NCI-H774 (cell line): ENCODE measurements at regions not wholly inside any gene's neighbourhood (a gene's known extent, or its start where the extent isn't known, plus 50 kb on each side); places are given as distances from the start of the nearest gene placed in this dataset.
"Not testable (repeated sequence)": the region's sequence is repeated elsewhere in the genome, so short reads cannot be mapped to it uniquely, and the experiment has no call there.

Experiments
- DNase-seq: peaks from one replicate; lab custom pipeline; 2025; lab: John Stamatoyannopoulos, UW

GRCh38 chr7:52779004-52779403 is 256.4 kb upstream of the POM121L12 start:
- no peak for DNase-seq

DNA sequence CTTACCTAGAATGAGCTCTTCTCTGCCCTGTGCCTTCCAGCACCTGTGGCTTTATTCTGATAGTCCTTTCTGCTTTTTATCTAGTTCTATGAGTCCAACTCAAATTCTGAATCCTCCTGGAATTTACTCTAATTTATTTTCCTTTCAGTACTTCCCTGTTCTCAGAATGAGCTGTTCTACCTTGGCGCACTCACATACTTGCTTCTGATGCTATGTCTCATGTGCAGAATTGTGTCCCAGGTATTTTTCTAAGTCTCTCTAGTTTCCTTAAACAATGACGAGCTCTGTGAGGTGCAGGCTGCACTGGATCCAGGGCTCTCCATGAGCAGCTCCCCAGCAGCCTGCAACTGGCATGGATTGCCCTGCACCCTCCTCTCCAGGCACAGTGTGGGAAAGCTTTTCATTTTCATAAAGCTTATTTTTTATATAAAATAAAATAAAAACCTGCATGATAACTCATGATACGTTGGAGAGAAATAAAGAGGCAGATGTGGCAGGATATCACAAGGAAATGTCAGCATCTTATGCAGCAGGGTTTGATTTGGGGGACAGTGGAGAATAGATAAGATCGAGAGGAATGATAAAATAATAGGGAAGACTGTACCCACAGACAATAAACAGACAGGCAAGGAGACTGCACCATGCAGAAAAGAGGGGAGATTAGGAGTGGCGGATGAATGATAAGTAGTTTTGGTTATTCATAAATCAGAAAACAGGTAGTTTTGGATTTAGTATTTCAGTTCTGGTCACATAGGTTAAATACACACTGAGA is 258.2 kb upstream of the POM121L12 start:
- DNase-seq: no peak

DNA sequence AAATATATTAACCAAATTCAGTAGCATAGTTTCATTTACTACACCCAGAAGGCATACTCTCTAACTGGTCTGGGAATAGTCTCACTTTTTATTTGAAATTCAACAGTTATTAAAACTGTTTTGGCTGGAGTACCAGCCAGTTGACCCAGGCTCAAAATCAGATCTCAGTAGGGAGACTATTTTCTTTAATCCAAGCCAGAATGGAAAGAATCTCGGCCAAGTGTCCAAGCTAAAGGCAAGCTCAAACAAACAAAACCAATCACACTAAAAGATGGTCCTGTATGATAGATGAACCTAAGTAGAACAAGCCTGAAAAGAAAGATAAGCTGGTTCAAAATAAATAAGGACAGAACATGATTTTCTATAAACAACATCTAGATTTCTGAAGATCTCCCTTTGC is 259.6 kb upstream of the POM121L12 start:
- no peak for DNase-seq

DNA sequence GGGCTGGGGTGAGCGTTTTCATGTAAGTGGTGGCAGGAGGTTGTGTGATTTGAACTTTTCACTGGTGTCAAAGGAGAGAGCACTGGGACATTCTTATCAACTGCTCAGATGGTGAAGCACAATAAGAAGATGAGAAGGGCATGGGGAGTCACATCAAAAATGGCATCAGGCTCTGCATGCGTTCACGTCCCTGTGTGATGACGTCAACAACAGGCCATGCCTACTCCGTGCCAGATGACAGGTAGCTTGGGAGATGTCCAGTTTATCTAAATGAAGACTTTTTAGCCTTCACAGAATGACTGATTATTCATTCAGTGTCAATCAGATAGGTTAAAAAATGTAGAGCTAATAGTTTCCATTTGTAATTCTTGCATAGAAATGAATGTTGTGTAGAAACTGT is 264.3 kb upstream of the POM121L12 start:
- no peak for DNase-seq

DNA sequence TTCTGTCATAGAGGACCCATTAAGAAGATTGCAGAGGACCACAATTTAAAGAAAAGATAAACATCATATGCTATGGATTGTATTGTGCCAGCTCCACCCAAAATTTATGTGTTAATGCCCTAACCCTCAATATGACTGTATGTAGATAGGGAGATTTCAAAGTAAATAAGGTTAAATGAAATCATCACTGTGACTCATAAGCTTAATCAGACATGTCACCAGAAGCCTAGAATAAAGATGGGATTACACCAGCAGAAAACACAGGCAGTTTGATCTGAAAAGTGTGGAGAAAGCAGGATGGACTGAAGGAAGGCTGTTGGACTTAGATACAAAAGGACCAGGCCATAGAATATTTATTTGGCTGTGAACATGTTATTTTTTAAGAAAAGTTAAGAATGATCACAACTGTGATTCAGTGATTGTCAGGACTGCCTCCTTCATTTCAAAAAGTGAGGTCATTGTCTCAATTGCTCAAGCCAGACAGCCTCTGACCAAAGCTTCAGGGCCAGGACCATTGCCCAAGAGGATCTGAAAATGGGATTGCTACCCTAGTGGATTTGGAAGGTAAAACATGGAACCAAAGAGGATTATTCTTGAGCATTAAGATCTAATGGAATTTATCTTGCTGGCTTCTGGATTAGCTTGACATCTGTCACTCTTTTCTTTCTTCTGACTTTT is 270.8 kb upstream of the POM121L12 start:
- DNase-seq: no peak

GRCh38 chr7:52758356-52758755 is 277.1 kb upstream of the POM121L12 start:
- DNase-seq: no peak

DNA sequence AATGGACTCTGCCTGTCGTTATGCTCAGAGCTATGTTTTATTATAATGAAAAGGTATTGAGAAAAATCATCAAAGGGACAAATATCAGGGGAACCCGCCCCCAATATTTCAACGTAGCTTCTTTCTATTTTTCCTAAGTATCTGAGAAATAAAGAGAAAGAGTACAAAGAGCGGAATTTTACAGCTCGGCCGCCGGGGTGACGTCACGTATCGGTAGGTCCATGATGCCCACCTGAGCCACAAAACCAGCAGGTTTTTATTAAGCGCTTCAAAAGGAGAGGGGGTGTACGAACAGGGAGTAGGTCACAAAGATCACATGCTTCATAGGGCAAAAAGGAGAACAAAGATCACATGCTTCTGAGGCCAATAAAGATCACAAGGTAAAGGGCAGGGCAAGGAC is 281.6 kb upstream of the POM121L12 start:
- DNase-seq: no peak

- DNase-seq: no peak
These were observed 282.5 kb upstream of the POM121L12 start for GRCh38 chr7:52752891-52753290.

- DNase-seq: no peak
These were observed 285.6 kb upstream of the POM121L12 start for GRCh38 chr7:52749880-52750279.

DNA sequence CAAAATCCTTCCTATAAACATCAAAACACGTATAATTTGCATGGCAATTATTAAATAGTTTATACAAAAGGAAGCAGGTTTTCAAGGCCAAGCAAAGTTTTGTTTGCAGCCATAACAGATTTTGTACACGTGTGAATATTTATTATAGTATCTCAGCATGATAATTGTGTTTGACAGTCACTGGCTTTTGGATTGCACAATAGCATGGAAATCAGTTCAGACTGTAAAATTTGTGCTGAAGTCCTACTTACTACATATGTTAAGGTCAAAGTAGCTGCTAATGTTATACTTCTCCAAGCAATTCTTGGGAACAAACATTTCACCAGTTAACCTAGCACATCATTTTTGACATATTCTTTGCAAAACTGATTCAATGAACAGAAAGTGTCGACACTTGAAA is 287.6 kb upstream of the POM121L12 start:
- DNase-seq: no peak

DNA sequence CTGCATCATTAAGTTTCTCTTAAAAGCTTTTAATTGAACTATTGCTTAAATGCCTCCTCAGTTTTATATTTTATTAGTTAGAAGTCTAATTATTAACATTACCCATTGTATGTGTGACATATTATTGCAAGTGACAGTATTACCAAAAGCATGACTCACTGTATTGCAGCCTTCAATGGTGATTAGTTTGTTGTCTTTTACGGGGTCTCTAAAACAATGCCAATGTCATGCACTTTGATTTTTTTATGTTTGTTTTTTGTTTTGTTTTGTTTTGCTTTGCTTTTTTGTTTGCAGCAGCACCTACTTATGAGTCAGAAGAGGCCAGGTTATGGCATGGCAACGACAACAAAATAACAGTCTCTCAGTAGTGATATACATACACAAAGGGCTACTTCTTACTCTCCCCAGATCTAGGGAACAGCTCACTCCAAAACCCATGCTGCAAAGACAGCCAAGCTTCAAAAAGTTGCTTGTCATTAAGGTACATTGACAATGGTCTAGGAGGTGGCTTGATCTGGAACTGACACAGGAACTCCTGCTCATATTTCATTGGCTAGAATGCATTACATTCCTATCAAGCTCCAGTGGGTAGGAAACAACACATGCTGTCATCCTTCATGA is 293.7 kb upstream of the POM121L12 start:
- DNase-seq: no peak

DNA sequence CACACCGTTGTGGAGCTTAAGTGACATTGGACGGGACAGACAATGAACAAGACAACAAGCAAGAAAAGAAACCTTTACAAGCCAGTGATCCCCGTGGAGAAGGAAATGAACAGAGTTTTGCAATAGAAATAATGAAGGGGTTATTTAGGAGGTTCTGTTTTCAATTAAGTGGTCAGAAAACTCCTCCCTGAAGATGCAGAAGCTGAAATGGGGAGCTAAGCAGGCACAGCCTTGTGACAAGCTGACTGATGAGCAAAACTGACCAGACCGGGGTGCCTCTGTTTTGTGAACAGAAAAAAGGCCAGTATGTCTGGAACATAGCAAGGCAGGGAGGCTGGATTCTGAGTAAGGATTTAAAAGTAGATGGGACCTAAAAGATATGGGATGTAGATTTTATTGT is 299.8 kb upstream of the POM121L12 start:
- DNase-seq: no peak

DNA sequence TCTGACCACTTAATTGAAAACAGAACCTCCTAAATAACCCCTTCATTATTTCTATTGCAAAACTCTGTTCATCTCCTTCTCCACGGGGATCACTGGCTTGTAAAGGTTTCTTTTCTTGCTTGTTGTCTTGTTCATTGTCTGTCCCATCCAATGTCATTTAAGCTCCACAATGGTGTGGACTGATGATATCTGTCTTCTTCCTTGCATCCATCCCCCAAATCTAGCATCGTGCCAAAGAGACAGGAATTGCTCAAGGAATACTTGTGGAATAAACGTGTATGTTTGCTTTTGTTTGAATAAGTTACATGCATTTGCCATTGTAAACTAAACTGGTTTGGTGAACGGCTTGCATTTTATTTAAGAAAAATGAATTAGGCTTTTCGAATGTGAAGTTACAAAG is 306.8 kb upstream of the POM121L12 start:
- not testable (repeated sequence) for DNase-seq

GRCh38 chr7:52727632-52728031 is 307.8 kb upstream of the POM121L12 start:
- DNase-seq: no peak

GRCh38 chr7:52726986-52727385 is 308.4 kb upstream of the POM121L12 start:
- DNase-seq: no peak

- DNase-seq: no peak
These were observed 308.9 kb upstream of the POM121L12 start for GRCh38 chr7:52726493-52726892.

- no peak for DNase-seq
These were observed 311.8 kb upstream of the POM121L12 start for GRCh38 chr7:52723606-52724005.

GRCh38 chr7:52720856-52721255 is 314.6 kb upstream of the POM121L12 start:
- DNase-seq: no peak

- DNase-seq: peak; percentile 48
These were observed 315.8 kb upstream of the POM121L12 start for GRCh38 chr7:52719677-52720076.

GRCh38 chr7:52715701-52716100 is 319.7 kb upstream of the POM121L12 start:
- DNase-seq: no peak

DNA sequence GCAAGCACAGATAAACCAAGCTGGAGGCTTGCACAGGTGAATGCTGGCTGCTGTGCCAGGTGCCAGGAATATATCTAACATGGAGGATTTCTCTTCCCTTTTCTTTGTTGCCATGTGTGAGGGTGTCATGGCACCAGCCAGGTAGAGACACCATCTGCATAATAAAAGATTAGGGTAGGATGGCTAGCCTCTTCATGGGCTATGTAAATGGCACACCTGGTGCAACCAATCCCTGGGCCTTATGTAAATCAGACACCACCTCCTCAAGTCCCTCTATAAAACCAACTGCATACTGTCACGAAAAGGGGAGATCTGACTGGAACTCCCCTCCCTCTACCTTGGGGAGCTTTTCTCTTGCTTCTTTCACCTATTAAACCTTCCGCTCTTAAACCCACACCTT is 322.5 kb upstream of the POM121L12 start:
- DNase-seq: no peak

- DNase-seq: no peak
These were observed 323.5 kb upstream of the POM121L12 start for GRCh38 chr7:52711951-52712350.

GRCh38 chr7:52708846-52709245 is 326.6 kb upstream of the POM121L12 start:
- DNase-seq: no peak
